IPS-15b (cell line): ENCODE measurements at regions not wholly inside any gene's neighbourhood (a gene's known extent, or its start where the extent isn't known, plus 50 kb on each side); places are given as distances from the start of the nearest gene placed in this dataset.

Source experiments
- H3K27me3 ChIP-seq: one replicate; pipeline ENCODE4 v1.6.1; 2013; ENCODE audit warnings: low read length; ENCODE audit not compliant: control insufficient read depth, insufficient read depth
- H3K36me3 ChIP-seq: one replicate; pipeline ENCODE4 v1.6.1; 2013; ENCODE audit warnings: low read length; ENCODE audit not compliant: control insufficient read depth, insufficient read depth
- H3K4me1 ChIP-seq: one replicate; pipeline ENCODE4 v1.6.1; 2013; ENCODE audit warnings: mild to moderate bottlenecking, low read length; ENCODE audit not compliant: control insufficient read depth, insufficient read depth
- H3K4me3 ChIP-seq: one replicate; pipeline ENCODE4 v1.5.1; 2013; ENCODE audit warnings: low read depth, low read length
- H3K9ac ChIP-seq: one replicate; pipeline ENCODE4 v1.6.1; 2013; ENCODE audit warnings: low read depth, mild to moderate bottlenecking, low read length
- H3K9me3 ChIP-seq: one replicate; pipeline ENCODE4 v1.6.1; 2013; ENCODE audit warnings: mild to moderate bottlenecking, low read length; ENCODE audit not compliant: control insufficient read depth, insufficient read depth

- Histone ChIP-seq H3K4me3 (no peak overlapping the region), H3K27me3 (no peaks in the 10 kb centered on the region), H3K9me3 (no peaks in the 10 kb centered on the region), H3K4me1 (no peaks in the 10 kb centered on the region), H3K36me3 (no peaks in the 10 kb centered on the region), H3K9ac (no peak overlapping the region)
Observed at GRCh38 chr5:12911156-12911555, 1006.9 kb upstream of the CTNND2 start.

DNA sequence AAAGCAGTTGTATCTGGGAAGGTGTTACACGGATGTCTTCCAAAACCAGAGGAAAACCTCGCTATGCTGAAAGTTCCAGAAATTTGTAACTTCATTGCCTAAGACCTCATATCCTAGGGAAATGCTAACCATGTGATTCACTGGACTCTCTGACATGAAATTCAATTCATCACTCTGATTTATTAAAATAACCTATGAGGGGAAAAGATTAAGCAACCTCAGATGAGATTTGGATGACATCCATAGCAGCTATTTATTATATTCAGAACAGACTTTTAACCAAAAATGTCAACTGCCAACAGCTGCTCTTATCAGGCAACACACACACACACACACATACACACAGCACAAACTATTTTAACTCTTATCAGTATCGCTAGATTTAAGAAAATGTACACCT, 1006.4 kb upstream of the CTNND2 start:
- Histone ChIP-seq H3K4me3 (no peak overlapping the region), H3K9me3 (no peaks in the 10 kb centered on the region), H3K27me3 (no peaks in the 10 kb centered on the region), H3K4me1 (no peaks in the 10 kb centered on the region), H3K9ac (no peak overlapping the region), H3K36me3 (no peaks in the 10 kb centered on the region)

- Histone ChIP-seq H3K36me3 (no peaks in the 10 kb centered on the region), H3K4me3 (no peak overlapping the region), H3K4me1 (no peaks in the 10 kb centered on the region), H3K9me3 (no peaks in the 10 kb centered on the region), H3K27me3 (no peaks in the 10 kb centered on the region), H3K9ac (no peak overlapping the region)
Observed at GRCh38 chr5:12902611-12903010, 998.4 kb upstream of the CTNND2 start.

- no peaks in the 10 kb centered on the region for H3K9me3 ChIP-seq
- H3K9ac ChIP-seq: no peak overlapping the region
- H3K36me3 ChIP-seq: no peaks in the 10 kb centered on the region
- no peaks in the 10 kb centered on the region for H3K27me3 ChIP-seq
- no peak overlapping the region for H3K4me3 ChIP-seq
- H3K4me1 ChIP-seq: no peaks in the 10 kb centered on the region
Observed at GRCh38 chr5:12901696-12902095, 997.5 kb upstream of the CTNND2 start.

DNA sequence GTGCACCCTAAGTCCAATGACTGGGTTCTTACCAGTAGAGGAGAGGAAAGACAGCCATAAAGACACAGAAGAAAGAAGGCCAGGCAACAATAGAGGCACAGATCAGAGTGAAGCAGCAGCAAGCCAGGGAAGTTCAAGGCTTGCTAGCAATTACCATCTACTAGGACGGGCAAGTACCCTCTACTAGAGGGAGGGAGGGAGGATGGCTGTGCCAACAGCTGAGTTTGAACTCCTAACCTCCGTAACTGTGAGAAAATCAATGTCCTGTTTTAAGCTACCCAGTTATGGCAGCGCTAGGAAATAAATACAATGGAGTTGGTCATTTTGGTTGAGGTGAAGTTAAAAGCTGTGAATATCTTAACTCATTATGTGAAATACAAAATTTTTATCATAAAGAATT, 991.8 kb upstream of the CTNND2 start:
- Histone ChIP-seq H3K4me1 (no peaks in the 10 kb centered on the region), H3K36me3 (no peaks in the 10 kb centered on the region), H3K9me3 (no peaks in the 10 kb centered on the region), H3K9ac (no peak overlapping the region), H3K27me3 (no peaks in the 10 kb centered on the region), H3K4me3 (no peak overlapping the region)

DNA sequence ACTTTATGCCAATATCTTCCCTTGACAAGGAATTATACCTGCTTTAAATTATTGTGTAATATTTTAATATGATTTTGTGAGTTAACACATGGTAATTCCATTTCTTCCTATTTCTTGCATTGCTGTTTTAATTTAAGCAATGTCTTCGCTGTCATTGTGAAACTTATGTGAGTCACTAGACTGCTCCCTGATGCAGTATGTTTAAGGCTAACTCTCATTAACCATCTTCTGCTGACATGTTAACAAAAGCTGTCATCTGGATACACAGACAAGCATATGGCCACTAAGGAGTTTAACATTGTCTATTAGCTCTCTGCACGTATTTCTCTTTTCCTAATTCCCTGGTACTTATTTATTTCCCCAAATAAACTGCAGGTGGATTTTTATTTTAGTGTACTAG, 980.8 kb upstream of the CTNND2 start:
- Histone ChIP-seq H3K27me3 (no peaks in the 10 kb centered on the region), H3K9ac (no peak overlapping the region), H3K4me1 (peaks cover 2% of the 10 kb centered on the region)

DNA sequence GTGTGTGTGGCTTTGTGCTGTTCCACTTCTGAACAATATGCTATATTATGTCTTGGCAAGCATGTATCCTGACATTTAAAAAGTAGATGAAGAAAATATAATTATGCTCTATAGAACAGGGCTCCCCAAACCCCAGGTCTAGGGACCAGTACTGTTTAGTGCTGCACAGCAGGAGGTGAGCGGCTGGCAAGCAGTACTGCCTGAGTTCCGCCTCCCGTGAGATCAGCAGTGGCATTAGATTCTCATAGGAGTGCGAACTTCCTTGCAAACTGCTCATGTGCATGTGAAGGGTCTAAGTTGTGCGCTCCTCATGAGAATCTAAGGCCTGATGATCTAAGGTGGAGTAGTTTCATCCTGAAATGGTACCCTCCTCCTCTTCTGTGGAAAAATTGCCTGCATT, 979.1 kb upstream of the CTNND2 start:
- Histone ChIP-seq H3K4me1 (peaks cover 2% of the 10 kb centered on the region), H3K9me3 (no peaks in the 10 kb centered on the region), H3K9ac (no peak overlapping the region), H3K27me3 (no peaks in the 10 kb centered on the region), H3K36me3 (no peaks in the 10 kb centered on the region), H3K4me3 (no peak overlapping the region)

More for the DNA sequence above, 980.8 kb upstream of the CTNND2 start:
- no peak overlapping the region for H3K4me3 ChIP-seq
- no peaks in the 10 kb centered on the region for H3K36me3 ChIP-seq
- no peaks in the 10 kb centered on the region for H3K9me3 ChIP-seq

- H3K4me1 ChIP-seq: no peaks in the 10 kb centered on the region
- H3K9ac ChIP-seq: no peak overlapping the region
- no peaks in the 10 kb centered on the region for H3K36me3 ChIP-seq
- H3K9me3 ChIP-seq: no peaks in the 10 kb centered on the region
- H3K27me3 ChIP-seq: no peaks in the 10 kb centered on the region
- H3K4me3 ChIP-seq: no peak overlapping the region
Observed at GRCh38 chr5:12876541-12877298, 972.5 kb upstream of the CTNND2 start.

- H3K27me3 ChIP-seq: no peaks in the 10 kb centered on the region
Observed at GRCh38 chr5:12870872-12871539, 966.8 kb upstream of the CTNND2 start.

GRCh38 chr5:12865529-12865928, 961.3 kb upstream of the CTNND2 start:
- no peaks in the 10 kb centered on the region for H3K36me3 ChIP-seq
- no peak overlapping the region for H3K9ac ChIP-seq
- H3K4me1 ChIP-seq: peaks cover 6% of the 10 kb centered on the region
- no peaks in the 10 kb centered on the region for H3K9me3 ChIP-seq
- no peak overlapping the region for H3K4me3 ChIP-seq
- no peaks in the 10 kb centered on the region for H3K27me3 ChIP-seq

More at GRCh38 chr5:12870872-12871539, 966.8 kb upstream of the CTNND2 start:
- no peak overlapping the region for H3K4me3 ChIP-seq
- no peaks in the 10 kb centered on the region for H3K36me3 ChIP-seq
- H3K9me3 ChIP-seq: no peaks in the 10 kb centered on the region
- no peak overlapping the region for H3K9ac ChIP-seq
- H3K4me1 ChIP-seq: no peaks in the 10 kb centered on the region

GRCh38 chr5:12861886-12862654, 957.8 kb upstream of the CTNND2 start:
- no peaks in the 10 kb centered on the region for H3K36me3 ChIP-seq
- H3K27me3 ChIP-seq: no peaks in the 10 kb centered on the region
- peaks cover 6% of the 10 kb centered on the region for H3K4me1 ChIP-seq
- H3K9ac ChIP-seq: no peak overlapping the region
- no peaks in the 10 kb centered on the region for H3K9me3 ChIP-seq
- H3K4me3 ChIP-seq: no peak overlapping the region
